ENCODE measurements at regions not wholly inside any gene's neighbourhood (a gene's known extent, or its start where the extent isn't known, plus 50 kb on each side); places are given as distances from the start of the nearest gene placed in this dataset.

GRCh38 chr2:115946891-115947290, 1504.5 kb downstream of the DPP10 start:
- Histone ChIP-seq H4K20me1 (replicated peaks; ENCODE audit: control insufficient read depth, extremely low read depth, insufficient read depth, low read length) (no peaks in the 10 kb centered on the region), H3K9me3 (replicated peaks; ENCODE audit: control insufficient read depth, insufficient read depth, low read length) (peaks cover 2% of the 10 kb centered on the region), H3K36me3 (ENCODE audit: control insufficient read depth in 2 of 2, extremely low read depth in 1 of 2, insufficient read depth in 2 of 2, low read length in 2 of 2) (no peaks in the 10 kb centered on the region), H2AFZ (ENCODE audit: low read depth, low read length) (no peak overlapping the region), H3K27me3 (ENCODE audit: control insufficient read depth in 2 of 2, insufficient read depth in 2 of 2, low read length in 2 of 2) (no peaks in the 10 kb centered on the region), H3K27ac (ENCODE audit: insufficient read depth, low read depth, low read length) (no peak overlapping the region), H3K9ac (replicated peaks; ENCODE audit: extremely low read depth, insufficient read depth, low read length) (no peak overlapping the region), H3K4me2 (ENCODE audit: insufficient read depth, low read length) (no peak overlapping the region), H3K4me3 (replicated peaks in 1 of 3; ENCODE audit: insufficient read depth in 1 of 3, low read depth in 1 of 3, low read length in 3 of 3) (no peak overlapping the region), H3K9me1 (replicated peaks; ENCODE audit: control insufficient read depth, extremely low read depth, insufficient read depth, low read length) (no peaks in the 10 kb centered on the region), H3K4me1 (ENCODE audit: control insufficient read depth, extremely low read depth, insufficient read depth, low read length) (no peaks in the 10 kb centered on the region), H3K79me2 (ENCODE audit: control insufficient read depth, insufficient read depth, low read length) (no peaks in the 10 kb centered on the region)
- no peak for FAIRE-seq
- CTCF ChIA-PET: no interaction called here
- POLR2A ChIA-PET: no interaction called here
- dilution Hi-C loops (cut with MboI; ENCODE audit: extremely low pct_ligation_motif_present, low sequenced_read_pairs) (no loop called here), intact Hi-C loops (cut with micrococcal nuclease) (no loop called here)
- BruUV-seq (replicated peaks): no TSS peak
- no peak for TF ChIP-seq MAX (IDR thresholded peaks at IDR 0.05; ENCODE audit: insufficient read depth, insufficient read length)
- TF ChIP-seq MYC (IDR thresholded peaks at IDR 0.05; ENCODE audit: low read depth, low read length): no peak
- no peak for TF ChIP-seq JUN (IDR thresholded peaks at IDR 0.05; ENCODE audit: borderline replicate concordance, insufficient read depth, insufficient read length, low read depth)
- no peak for TF ChIP-seq FOS (IDR thresholded peaks at IDR 0.05; ENCODE audit: borderline replicate concordance, insufficient read depth, low read length)
- no peak for TF ChIP-seq GATA2 (IDR thresholded peaks at IDR 0.05; ENCODE audit: insufficient read depth, insufficient read length, low read depth, low read length)
- TF ChIP-seq POLR2AphosphoS5 (IDR thresholded peaks at IDR 0.05; ENCODE audit: insufficient read depth, low read depth, low read length): no peak
- no peak for TF ChIP-seq EZH2 (IDR thresholded peaks at IDR 0.05; ENCODE audit: borderline replicate concordance, low read depth, low read length, severe bottlenecking)
- no peak for TF ChIP-seq CTCF (IDR thresholded peaks at IDR 0.05; ENCODE audit: extremely low read depth in 1 of 2, insufficient read depth in 1 of 2, low read depth in 1 of 2, low read length in 2 of 2)
- no peak for TF ChIP-seq POLR2A (IDR thresholded peaks at IDR 0.05; ENCODE audit: low read depth, low read length)
- no peak for DNase-seq (ENCODE audit: low read depth, low spot score)
